ENCODE measurements at regions not wholly inside any gene's neighbourhood (a gene's known extent, or its start where the extent isn't known, plus 50 kb on each side); places are given as distances from the start of the nearest gene placed in this dataset.

DNA sequence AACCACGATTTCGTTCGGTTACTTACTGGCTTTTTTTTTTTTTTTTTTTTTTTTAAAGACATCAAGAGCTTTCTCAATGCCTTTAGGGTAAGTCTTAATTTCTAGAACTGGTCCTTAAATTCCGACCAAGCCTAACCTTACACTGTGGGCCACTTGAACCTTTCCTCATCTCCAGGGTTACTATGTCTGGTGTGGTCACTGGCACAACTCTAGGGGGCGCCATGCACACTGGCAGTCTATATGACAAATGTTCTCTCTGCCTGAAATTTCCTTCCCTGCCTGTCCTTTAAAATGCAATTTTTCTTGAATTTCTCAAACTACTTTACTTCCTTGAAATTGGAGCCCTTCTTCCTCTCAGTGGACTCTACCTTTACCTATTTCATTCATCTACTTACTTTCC lies 227.4 kb downstream of the KLF5 start:
- no peaks in the 10 kb centered on the region for H3K36me3 ChIP-seq
- no peak overlapping the region for H3K4me3 ChIP-seq
- H3K27me3 ChIP-seq = no peaks in the 10 kb centered on the region
- no peak for DNase-seq (ENCODE audit: low spot score)
- no peak overlapping the region for H3K27ac ChIP-seq
- TF ChIP-seq, protein P1, sequence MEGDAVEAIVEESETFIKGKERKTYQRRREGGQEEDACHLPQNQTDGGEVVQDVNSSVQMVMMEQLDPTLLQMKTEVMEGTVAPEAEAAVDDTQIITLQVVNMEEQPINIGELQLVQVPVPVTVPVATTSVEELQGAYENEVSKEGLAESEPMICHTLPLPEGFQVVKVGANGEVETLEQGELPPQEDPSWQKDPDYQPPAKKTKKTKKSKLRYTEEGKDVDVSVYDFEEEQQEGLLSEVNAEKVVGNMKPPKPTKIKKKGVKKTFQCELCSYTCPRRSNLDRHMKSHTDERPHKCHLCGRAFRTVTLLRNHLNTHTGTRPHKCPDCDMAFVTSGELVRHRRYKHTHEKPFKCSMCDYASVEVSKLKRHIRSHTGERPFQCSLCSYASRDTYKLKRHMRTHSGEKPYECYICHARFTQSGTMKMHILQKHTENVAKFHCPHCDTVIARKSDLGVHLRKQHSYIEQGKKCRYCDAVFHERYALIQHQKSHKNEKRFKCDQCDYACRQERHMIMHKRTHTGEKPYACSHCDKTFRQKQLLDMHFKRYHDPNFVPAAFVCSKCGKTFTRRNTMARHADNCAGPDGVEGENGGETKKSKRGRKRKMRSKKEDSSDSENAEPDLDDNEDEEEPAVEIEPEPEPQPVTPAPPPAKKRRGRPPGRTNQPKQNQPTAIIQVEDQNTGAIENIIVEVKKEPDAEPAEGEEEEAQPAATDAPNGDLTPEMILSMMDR (IDR thresholded peaks at IDR 0.05) = no peak
- H3K4me1 ChIP-seq = no peaks in the 10 kb centered on the region
- no peaks in the 10 kb centered on the region for H3K9me3 ChIP-seq

DNA sequence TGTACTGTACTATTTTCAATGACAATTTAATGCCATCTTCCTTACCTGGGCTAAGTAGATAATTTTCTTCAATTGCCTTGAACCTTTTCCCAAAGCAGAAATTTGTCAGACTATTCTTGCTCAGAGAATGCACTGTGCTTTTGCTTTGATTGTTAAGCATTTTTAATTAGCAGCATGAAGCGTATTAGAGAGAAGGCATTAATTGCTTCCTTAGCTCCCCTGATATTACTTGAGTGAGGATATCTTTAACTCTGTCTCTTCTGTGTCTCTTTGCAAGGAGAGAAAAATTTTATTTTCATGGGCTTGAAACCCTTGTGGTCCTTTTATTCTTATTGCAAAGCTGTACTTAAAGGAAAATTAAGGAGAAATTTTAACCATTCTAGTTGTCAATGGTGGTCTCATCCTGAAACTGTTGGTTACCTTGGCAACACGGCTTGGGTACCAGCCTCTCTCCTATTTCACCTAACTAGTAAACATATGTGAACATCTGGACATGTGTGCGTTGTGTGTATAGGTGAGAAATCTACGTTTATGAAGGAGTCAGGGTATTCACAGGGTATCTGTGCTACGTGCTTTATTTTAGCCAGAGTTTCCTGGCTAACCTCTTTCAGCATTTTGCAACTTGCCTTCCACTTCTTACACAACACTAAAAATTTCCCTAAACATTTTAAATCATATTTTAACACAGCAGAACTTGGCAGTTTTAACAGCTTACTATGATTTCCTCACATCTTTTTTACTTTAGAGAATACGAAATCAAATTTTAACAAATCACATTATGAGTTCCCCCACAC lies 225.5 kb downstream of the KLF5 start:
- no peaks in the 10 kb centered on the region for H3K36me3 ChIP-seq
- H3K9me3 ChIP-seq = no peaks in the 10 kb centered on the region
- no peak for DNase-seq (ENCODE audit: low spot score)
- no peaks in the 10 kb centered on the region for H3K4me1 ChIP-seq
- no peaks in the 10 kb centered on the region for H3K27me3 ChIP-seq
- TF ChIP-seq, protein P1 (IDR thresholded peaks at IDR 0.05) = no peak
- no peak overlapping the region for H3K4me3 ChIP-seq
- no peak overlapping the region for H3K27ac ChIP-seq

DNA sequence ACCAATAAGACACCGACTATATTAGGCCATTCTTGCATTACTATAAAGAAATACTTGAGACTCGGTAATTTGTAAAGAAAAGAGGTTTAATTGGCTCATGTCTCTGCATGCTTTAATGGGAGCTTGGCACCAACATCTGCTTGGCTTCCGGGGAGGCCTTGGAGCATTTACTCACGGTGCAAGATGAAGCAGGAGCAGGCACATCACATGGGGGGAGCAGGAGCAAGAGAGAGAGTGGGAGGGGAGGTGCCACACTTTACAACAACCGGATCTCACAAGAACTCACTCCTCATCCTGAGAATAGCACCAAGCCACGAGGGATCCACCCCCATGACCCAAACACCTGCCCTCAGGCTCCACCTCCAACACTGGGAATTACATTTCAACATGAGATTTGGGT lies 224.8 kb downstream of the KLF5 start:
- DNase-seq (ENCODE audit: low spot score) = no peak
- Histone ChIP-seq H3K27me3 (no peaks in the 10 kb centered on the region), H3K4me1 (no peaks in the 10 kb centered on the region), H3K9me3 (no peaks in the 10 kb centered on the region), H3K27ac (no peak overlapping the region), H3K4me3 (no peak overlapping the region), H3K36me3 (no peaks in the 10 kb centered on the region)
- TF ChIP-seq, protein P1 (IDR thresholded peaks at IDR 0.05) = no peak

DNA sequence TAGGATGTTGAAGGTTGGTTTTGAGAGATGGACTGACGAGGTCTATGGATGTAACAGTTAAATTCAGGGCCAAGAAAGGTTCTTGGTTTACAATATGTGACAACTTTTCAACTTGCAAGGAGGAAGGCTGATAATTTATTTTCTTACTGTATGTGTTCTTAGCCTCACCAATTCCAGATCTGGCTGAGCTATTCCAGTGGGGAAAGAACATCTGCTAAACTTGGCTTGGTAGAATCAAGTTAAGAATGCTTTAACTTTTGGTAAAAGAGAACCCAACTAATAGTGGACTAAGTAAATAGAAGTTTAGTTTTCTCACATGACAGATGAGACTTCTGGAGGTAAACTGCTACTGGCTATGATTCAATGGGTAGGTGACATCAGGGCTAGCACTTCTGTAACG lies 222.9 kb downstream of the KLF5 start:
- Histone ChIP-seq H3K4me1 (no peaks in the 10 kb centered on the region), H3K27me3 (no peaks in the 10 kb centered on the region), H3K9me3 (no peaks in the 10 kb centered on the region), H3K4me3 (no peak overlapping the region), H3K27ac (no peak overlapping the region), H3K36me3 (no peaks in the 10 kb centered on the region)
- no peak for DNase-seq (ENCODE audit: low spot score)
- TF ChIP-seq, protein P1 (IDR thresholded peaks at IDR 0.05) = no peak

DNA sequence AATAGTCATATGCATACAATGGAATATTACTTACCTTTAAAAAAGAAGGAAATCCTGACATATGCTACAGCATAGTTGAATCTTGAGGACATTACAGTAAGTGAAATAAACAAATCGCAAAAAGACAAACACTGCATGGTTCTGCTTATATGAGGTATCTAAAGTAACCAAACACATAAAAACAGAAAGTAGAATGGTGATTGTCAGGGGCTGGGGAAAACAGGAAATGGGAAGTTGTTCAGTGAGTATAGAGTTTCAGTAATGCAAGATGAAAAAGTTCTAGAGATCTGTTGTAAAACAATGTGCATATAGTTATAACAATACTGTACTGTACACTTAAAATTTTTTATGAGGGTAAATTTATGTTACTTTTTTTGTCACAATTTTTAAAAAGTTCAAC lies 219.4 kb downstream of the KLF5 start:
- Histone ChIP-seq H3K4me1 (no peaks in the 10 kb centered on the region), H3K36me3 (no peaks in the 10 kb centered on the region), H3K9me3 (no peaks in the 10 kb centered on the region), H3K4me3 (no peak overlapping the region), H3K27me3 (no peaks in the 10 kb centered on the region), H3K27ac (no peak overlapping the region)
- TF ChIP-seq, protein P1 (IDR thresholded peaks at IDR 0.05) = no peak
- DNase-seq (ENCODE audit: low spot score) = no peak

DNA sequence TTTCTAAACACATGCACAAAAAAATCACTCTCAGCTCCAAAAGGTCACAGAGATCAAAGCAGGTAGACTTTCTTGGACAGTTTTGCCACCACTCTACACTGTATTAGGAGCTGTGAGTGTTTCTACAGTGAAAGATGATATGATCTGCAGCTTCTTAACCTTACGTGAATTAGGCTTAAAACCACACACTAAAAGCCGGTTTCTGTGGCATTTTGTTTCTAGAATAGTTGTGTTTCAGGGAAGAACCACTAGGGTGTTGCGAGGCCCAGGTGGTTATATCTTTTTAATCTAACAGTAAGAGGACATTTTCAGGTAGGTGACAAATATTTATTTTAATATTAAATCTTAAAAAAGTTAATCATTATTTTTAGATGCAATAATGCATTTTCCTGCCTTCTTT lies 216.4 kb downstream of the KLF5 start:
- TF ChIP-seq, protein P1 (IDR thresholded peaks at IDR 0.05) = no peak
- H3K4me3 ChIP-seq = no peak overlapping the region
- no peak for DNase-seq (ENCODE audit: low spot score)
- H3K9me3 ChIP-seq = no peaks in the 10 kb centered on the region
- H3K4me1 ChIP-seq = no peaks in the 10 kb centered on the region
- H3K36me3 ChIP-seq = no peaks in the 10 kb centered on the region
- H3K27ac ChIP-seq = no peak overlapping the region
- H3K27me3 ChIP-seq = no peaks in the 10 kb centered on the region

Data from right atrium auricular region (tissue), 2 donors.